Fibroblast of skin of scalp (primary cell): ENCODE measurements at regions not wholly inside any gene's neighbourhood (a gene's known extent, or its start where the extent isn't known, plus 50 kb on each side); places are given as distances from the start of the nearest gene placed in this dataset.
"Not testable (repeated sequence)": the region's sequence is repeated elsewhere in the genome, so short reads cannot be mapped to it uniquely, and the experiment has no call there.

Experiments
- DNase-seq: peaks from one replicate; pipeline ENCODE4 v3.0.0-alpha.2; 2013

DNA sequence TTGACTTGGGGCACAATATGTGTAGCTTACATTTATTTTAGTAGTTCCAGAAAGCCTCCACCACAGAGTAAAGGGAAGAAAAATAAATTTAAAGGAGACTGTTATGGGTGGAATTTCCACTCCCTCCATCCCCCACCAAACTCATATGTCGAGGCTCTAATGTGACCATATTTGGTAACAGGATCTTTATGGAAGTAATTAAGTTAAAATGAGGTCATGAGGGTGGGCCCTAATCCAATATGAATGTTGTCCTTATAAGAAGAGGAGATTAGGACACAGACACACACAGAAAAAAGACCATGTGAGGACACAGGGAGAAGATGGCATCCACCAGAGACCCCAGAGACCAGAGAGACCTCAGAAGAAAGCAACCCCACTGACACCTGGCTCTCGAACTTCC lies 189.7 kb downstream of the EDN1 start:
- peak; percentile 94 for DNase-seq

DNA sequence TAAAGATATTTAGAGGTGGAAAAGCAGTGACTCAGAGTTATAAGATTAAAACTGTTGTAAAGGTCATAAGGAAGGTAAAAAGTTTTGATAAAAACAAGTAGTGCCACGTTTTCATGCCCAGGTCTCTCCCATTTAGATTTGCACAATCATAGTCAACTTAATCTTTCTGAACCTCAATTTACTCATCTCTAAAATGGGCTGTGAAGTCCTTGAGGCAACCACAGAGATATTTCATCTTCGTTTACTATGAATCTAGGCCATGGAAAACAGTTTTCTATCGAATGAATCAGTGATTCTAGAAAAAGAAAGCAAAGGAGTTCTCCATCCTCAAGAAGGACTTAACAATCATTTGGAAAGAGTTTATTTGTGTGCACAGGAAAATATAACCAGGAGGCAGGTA lies 190.2 kb downstream of the EDN1 start:
- DNase-seq = no peak

DNA sequence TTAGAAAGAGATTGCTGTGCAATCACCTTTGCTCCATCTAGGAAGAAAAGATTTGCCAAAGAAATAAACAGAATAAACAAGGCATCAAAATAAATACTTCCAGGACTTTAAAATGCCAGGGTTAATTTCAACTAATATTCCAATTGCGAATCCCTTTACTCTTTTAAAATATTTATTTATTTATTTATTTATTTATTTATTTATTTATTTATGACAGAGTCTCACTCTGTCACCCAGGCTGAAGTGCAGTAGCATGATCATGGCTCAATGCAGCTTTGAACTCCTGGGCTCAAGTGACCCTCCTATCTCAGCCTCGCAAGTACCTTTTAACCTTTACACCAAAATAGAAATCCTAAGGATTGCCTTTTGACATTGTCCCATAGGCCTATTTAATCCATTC lies 191.1 kb downstream of the EDN1 start:
- no peak for DNase-seq

DNA sequence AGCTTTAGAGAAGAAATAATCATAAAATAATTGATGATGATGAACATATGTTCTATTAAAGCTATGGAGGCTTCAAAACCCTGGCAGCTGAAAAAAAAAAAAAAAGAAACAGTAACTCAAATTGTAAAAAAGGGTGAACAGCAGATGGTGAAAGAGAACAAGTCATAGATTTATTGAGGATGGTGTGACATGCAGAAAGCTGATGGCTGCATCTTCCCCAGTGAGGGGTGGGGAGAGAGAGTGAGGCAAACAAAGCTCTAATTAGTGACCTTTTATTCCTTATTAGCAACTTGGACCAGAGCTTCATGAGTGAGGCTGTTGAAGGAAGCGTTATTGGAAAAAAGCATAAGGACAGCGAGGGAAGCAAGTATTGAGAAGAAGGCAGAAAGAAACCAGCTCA lies 191.7 kb downstream of the EDN1 start:
- DNase-seq = no peak

DNA sequence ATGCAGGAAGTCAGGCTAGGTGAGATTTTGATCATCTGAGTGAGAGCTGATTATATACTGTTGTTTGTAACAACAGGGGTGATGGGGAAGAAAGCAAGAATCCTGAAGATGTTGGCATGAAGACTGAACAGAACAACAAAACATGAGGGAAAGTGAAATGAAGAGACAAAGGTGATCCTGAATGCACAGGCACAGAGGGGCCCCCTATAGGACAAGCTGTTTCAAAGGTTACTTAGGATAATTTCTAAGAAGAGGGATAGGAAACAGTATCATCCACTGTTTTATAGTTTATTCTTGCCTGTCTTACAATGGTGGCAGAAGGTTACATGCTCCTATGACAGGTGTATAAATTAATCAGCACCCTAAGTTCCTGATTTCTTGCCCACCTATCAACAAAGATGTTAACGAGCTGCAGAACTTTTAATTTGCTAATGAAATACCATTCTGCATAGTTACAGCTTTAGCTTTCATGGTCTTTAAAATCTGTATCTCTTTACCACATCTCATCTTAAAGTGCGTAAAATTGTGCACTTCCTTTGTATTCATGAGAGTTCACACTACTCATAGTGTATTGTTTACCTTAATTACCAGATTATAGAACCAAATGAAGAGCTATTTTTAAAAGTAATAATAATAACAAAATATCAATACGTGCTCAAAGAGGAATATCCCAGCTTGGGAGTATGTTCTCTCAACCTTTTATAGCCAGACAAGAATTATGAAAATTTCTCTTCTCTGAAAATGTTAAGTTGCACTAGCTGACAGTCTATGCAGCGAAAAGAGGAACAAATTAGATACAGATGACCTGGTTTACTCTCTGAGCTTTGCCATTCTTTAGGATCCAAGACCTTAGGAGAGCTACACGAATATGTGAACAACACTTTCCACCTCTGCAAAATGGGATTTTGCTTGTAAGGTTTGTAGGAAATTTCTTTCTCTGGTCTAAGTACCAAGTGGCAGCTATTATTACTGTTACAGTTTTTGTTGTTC lies 192.5 kb downstream of the EDN1 start:
- no peak for DNase-seq

DNA sequence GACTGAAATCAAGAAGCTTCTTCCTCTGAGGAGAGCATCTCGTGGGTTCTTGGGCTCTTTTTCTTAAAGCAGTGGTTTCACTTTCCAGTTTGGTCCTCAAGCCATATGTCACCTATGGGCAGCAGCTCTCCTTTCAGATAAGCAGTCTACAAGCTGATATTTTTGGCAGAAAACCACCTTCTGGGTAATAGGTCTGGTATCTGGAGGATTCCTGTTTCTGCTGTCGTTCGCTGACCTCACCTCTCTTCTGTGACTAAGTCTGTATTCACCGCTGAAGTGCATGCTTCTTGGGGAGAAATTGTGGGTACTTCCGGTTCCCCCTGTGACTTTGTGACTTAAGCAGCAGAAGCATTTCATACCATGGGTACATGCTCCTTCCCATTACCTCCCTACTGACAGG lies 193.6 kb downstream of the EDN1 start:
- peak; percentile 73 for DNase-seq

DNA sequence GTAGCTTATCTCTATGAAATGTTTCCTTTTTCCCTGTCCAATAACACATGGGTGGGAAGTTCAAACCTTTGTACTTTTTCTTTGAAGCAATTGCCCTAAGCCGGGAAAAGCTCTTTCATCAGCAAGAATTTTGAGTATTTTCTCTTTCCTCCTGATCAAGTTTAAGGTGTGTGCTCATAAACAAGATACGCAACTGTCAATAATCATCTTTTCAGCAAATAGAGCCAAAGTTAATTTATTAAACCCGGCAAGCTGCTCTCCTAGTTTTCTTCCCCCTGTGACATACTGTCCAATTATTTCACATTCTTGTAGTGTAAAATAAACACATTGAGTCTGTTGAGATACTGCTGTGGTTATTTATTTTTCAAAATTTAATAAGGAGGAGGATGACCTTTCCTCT lies 194.4 kb downstream of the EDN1 start:
- DNase-seq = no peak

DNA sequence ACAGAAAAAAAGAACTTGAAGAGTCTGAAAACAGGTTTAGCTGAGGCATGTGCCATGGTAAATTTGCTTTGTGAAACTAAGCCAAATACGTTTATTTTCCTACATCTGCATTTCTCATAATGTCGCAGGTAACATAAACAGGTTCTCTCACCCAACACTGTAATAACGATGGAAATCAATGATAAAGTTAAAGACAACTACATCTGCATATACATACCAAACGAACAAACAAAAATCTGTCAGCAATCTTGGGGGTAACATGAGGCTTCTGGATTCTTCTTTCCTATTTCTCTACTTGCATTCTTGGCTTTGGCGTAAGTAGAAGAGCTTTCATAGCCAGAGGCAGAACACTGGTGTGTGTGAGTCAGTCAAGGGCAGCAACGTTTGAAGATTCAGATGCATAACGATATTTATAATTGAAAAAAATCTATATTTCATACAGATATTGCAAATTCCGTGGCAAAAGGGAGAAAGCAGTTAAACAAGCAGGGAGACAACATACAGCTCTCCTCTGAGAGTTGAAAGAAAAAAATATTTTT lies 195.1 kb downstream of the EDN1 start:
- no peak for DNase-seq

DNA sequence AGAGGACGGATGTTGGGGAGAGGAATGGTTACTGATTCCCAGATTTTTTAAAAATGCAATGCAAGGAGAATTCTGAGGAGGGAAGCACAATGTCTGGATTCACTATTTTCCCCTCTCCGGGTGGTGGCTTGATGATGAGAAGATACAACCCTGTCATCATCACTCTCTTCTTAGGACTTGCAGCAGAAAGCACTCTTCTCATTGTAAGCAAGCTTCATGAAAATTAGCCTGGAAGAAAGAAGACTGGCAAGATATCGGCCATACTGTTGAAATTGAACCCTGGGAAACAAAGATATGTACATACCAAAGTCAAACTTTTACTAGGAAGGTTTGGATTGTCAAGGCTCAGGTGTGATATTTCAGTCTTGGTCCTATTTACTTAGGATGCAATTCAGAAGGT lies 195.7 kb downstream of the EDN1 start:
- no peak for DNase-seq

DNA sequence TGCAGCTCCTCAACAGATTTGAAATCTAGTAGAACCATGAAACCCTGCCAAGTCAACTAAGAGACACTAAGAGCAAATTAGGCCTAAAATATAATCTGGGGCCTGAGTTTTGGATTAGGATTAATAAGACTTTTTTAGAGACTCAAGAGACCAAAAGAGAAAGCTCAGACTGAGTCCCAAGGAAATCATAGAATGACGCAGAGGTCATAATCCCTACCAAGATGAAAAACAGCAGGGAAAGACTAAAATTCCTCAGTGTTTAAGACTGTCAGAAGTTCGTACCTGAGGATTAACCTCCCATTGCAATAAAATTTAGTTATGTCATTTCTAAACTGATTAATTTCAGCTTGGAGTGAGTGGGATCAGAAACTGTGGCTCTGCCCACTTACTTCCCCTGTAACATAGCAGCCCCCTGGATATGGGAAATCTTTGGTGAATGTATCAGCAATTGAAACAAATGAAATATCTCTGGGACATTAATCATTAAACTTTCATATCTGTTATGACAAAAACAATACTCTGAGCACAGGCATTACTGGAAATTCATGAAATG lies 200.3 kb downstream of the EDN1 start:
- DNase-seq = no peak

DNA sequence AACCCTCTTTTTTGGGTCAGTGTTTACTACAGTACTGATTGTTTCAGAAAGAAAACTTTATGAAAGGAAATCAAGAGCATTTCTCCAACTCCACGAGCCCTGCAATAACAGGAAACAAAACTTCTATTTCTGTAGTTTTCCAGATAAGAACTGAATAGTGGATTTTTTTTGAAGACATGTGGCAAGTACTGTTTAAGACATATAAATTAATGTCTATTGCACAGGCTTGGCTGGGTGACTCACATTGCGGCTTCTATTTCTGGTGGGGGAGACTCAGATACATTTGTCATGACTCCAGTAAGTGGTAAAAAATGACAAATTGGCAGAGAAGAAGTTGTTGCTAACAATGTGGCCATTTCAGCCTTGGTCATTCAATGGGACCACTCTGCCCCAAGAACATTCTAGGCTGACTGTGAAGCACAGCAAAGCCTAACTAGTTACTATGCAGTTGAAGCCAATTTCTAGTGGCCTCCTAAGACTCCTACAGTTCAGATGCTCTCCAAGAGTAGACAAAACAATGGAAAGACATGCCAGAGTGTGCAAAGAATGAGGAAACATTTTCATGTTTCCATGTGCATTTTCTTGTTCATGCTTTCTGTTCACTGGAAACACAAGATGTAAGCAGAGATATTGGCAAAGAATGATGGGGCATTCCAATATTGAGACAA lies 200.9 kb downstream of the EDN1 start:
- peak; percentile 93 for DNase-seq

DNA sequence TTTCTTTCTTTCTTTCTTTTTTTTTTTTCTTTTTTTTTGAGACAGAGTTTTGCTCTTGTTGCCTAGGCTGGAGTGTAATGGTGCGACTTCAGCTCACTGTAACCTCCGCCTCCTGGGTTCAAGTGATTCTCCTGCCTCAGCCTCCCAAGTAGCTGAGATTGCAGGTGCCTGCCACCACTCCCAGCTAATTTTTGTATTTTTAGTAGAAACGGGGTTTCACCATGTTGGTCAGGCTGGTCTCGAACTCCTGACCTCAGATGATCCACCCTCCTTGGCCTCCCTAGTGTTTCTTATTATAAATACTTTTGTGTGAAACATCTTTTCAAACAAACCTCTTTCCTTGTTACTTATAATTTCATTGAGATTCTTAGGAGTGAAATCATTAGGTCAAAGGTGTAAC lies 202.8 kb downstream of the EDN1 start:
- not testable (repeated sequence) for DNase-seq

DNA sequence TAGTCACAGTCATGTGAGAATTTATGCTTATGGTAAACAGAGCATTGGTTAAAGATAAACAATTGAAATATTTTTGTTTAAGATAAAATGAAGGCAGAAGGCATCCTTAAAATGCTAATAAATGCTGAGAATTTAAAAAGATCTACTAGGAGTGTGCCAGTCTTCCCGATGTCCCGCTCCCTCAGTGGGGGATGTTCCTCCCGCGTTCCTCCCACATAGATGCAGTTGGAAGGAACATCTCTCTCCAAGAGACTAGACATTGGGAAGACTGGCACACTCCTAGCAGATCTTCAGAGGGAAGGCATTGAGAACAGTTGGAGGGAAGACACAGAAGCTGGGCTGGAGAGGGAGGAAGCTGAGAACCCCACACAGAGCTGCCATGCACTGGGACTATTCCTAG lies 203.3 kb downstream of the EDN1 start:
- DNase-seq = no peak

DNA sequence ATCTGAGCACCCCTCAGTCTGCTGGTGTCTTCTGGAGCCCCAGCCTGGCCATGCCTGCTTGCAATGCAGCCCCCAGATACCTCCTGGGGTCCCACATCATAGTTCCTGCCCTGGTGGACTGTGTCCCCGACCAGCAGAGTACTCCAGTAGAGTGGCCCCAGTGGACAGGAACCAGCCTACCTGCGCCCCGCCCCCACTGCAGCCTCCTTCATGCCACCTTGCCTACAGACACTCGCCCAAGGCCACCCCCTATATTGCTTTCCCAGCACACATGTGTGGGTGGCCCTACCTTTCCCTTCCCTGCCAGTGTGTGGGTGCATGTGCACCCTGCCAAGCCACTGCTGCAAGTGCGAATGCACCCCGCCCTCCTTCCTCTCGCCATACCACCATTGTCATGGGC lies 204.0 kb downstream of the EDN1 start:
- DNase-seq = no peak

DNA sequence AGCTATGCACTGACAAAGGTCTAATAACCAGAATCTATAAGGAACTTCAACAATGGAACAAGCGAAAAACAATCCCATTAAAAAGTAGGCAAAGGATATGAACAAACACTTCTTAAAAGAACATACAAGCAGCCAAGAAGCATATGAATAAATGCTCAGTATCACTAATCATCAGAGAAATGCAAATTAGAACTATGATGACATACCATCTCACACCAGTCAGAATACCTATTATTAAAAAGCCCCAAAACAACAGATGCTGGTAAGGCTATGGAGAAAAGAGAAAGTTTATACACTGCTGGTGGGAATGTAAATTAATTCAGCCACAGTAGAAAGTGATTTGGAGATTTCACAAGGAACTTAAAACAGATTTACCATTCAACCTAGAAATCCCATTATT lies 211.8 kb downstream of the EDN1 start:
- DNase-seq = no peak

DNA sequence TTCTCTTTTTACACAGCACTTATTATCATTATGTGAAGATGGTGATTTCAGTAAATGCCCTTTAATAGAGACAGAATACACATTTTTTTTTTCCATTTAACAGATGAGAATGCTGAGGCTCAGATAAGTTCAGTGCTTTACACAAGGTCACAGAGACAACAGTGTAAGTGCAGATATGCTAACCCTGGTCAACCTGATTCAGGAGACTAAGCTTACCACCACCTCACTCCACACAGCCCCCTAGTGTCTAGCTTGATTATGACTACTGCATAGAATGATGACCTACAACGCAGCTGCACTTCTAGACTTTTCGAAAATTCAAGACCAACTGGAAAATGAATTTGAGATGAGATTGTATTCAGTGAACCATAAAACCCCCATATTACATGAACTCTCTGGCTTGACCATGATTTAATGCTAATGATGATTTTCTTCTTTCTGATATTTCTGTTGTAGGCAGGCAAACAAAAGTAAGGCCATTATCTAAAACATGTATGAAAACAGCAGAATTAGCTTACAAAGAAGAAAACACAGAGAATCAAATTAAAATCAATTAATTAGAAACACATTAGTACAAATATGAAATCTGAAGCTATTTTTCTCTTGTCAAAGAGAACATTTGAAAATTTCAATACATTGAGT lies 212.1 kb upstream of the PHACTR1 start:
- DNase-seq = no peak

DNA sequence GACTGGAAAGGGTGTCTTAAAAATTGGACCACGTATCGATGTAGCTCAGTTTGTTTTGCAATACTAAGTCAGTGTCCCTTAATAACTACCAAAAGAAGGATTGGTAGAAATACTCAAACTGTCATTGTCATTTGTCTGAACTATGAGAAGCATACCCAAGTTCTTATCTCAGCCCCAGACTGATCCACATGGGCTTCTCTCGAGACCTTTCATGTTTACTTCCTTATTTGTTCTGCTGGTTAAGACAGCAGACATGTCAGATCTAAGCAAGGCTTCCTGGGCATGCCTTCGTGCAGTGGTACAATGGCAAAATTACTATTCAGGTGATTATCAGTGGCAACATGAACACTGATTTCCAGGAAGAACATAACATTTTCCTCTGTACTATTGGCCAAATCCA lies 211.1 kb upstream of the PHACTR1 start:
- DNase-seq = no peak

DNA sequence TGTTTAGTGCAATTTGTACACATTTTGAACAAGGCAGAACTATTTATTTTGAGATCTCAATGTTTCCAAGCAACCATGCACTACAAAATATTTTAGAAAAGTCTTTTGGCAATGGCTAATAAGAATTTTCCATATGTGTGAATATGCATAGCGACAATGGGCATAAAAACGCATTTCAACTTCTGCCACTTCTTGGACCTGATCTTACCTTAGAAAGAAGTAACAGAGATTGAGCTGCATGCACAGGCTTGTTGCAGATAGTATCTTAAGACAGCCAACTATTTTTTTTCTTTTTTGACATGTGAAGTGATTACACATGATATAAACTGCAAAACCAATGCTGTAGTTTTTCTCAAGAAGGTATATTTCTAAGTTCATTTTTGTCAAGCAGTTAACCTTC lies 210.4 kb upstream of the PHACTR1 start:
- DNase-seq = no peak

DNA sequence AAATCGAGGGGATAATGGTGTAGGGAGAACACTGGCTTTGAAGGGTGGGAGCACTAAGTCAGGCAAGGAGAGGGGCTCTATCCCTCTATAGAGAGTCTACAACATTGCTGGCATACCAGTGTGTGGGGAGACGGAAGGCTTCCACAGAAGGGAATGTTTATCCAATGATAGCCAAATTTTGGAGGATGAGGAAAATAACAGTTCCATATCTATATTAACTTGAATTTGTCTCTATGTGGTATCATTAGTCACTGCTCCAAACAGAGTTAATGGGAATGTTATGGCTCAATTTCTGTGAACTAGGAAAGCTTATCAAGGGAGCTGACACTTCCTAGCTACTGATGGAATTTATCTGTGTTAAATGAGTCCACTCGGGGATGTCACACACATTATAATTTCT lies 208.9 kb upstream of the PHACTR1 start:
- DNase-seq = peak; percentile 71

DNA sequence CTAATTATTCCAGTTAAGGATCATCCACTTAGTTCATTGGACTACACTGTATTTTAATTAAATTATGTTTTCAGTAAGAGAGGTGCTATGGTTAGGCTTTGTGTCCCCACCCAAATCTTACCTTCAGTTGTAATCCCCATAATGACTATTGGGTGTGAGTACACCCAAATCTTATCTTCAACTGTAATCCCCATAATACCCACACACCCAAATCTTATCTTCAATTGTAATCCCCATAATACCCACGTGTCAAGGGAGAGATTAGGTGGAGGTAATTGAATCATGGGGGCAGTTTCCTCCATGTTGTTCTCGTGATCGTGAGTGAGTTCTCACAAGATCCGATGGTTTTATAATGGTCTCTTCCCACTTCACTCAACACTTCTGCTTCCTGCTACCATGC lies 208.0 kb upstream of the PHACTR1 start:
- no peak for DNase-seq

DNA sequence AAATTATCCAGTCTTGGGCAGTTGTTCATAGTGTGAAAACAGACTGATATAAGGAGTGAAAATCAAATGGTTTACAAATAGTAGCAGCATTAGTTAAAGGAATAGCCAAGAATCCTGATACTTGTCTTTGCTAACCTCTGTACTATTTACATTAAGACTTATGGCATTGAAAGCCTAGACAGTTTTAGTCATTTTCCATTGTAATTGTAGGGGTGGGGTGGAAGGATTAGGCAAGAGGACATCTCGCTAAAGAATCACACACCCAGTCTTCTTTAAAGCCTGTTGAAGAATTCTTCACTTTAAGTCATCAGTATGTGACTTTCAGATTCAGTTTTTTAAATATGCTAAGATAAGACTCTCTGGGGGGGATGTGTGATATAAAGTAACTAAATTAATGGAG lies 207.5 kb upstream of the PHACTR1 start:
- DNase-seq = no peak

DNA sequence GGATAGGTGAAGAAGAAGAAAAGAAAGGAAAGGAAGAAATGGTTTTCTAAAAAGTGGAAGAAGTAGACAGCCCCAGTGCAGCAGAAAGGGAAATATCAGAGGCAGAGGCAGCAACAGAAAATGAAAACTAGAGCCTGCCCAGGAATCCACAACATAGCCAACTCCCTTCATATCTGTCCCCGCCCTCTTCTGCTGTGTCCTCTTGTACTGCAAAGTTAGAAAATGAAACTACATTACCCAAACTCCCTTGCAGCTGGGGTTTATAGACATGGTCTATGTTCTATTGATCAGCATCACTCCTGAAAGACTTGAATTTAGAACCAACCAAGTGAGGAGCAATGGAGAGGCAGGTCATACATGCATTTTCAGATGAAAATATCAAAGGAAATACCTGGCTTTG lies 200.5 kb upstream of the PHACTR1 start:
- no peak for DNase-seq

DNA sequence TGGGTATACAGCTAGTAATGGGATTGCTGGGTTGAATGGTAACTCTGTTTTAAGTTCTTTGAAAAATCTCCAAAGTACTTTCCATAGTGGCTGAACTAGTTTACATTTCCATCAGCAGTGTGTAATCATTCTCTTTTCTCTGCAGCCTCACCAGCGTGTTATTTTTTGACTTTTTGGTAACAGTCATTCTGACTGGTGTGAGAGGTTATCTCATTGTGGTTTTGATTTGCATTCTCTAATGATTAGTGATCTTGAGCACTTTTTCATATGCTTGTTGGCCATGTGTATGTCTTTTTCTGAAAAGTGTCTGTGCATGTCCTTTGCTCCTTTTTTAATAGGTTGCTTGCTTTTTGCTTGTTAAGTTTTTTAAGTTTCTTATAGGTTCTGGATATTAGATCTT lies 194.2 kb upstream of the PHACTR1 start:
- DNase-seq = peak; percentile 37
